ENCODE measurements at regions not wholly inside any gene's neighbourhood (a gene's known extent, or its start where the extent isn't known, plus 50 kb on each side); places are given as distances from the start of the nearest gene placed in this dataset.

- TF ChIP-seq POLR2A (IDR thresholded peaks at IDR 0.05; ENCODE audit: low read length) (no peak), GATA1 (IDR thresholded peaks at IDR 0.05; ENCODE audit: low read depth, low read length) (no peak)
Observed at GRCh38 chr16:27699540-27699939, 149.6 kb downstream of the KATNIP start.

All from erythroblast (primary cell).